ENCODE measurements at regions not wholly inside any gene's neighbourhood (a gene's known extent, or its start where the extent isn't known, plus 50 kb on each side); places are given as distances from the start of the nearest gene placed in this dataset.

DNA sequence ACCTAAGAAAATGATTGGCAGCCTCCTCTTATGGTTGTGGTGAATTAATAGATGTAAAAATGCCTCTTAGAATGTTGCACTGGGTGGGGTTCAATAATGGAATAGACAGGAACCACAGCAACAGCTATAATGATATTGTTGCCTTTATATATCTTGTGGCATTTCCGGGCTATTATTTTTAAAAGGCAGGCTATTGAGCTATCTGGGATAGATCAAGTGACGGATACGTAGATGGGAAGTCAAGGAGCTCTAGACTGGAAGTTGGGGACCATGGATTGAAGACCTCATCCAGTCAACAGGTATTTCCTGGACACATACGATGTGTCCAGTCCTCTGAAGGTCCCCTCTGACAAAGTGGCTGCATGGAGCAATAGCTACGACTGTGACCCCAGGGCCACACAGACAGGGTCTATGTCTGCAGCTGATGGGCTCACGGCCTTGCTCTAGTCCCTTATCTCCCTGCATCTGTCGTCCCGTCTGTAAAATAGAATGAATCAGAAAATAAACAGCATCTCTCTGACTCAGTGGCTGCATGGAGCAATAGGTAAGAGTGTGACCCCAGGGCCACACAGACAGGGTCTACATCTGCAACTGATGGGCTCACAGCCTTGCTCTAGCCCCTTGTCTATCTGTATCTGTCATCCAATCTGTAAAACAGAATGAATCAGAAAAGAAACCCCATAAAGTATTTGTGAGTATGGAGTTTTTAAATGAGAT, 117.7 kb upstream of the FOXF1 start:
- no peak for DNase-seq (ENCODE audit: low spot score in 2 of 2)
- Histone ChIP-seq H3K4me1 (peaks cover 6% of the 10 kb centered on the region), H3K27me3 (peaks cover 45% of the 10 kb centered on the region), H3K9me3 (no peaks in the 10 kb centered on the region), H3K27ac (no peak overlapping the region), H3K36me3 (no peaks in the 10 kb centered on the region), H3K4me3 (no peak overlapping the region)
- TF ChIP-seq, protein P1, sequence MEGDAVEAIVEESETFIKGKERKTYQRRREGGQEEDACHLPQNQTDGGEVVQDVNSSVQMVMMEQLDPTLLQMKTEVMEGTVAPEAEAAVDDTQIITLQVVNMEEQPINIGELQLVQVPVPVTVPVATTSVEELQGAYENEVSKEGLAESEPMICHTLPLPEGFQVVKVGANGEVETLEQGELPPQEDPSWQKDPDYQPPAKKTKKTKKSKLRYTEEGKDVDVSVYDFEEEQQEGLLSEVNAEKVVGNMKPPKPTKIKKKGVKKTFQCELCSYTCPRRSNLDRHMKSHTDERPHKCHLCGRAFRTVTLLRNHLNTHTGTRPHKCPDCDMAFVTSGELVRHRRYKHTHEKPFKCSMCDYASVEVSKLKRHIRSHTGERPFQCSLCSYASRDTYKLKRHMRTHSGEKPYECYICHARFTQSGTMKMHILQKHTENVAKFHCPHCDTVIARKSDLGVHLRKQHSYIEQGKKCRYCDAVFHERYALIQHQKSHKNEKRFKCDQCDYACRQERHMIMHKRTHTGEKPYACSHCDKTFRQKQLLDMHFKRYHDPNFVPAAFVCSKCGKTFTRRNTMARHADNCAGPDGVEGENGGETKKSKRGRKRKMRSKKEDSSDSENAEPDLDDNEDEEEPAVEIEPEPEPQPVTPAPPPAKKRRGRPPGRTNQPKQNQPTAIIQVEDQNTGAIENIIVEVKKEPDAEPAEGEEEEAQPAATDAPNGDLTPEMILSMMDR (IDR thresholded peaks at IDR 0.05), result no peak
- WGBS, result 77% methylated on average over 8 of the region's 8 CpGs

- no peak overlapping the region for H3K27ac ChIP-seq
- peaks cover 31% of the 10 kb centered on the region for H3K27me3 ChIP-seq
- TF ChIP-seq EP300 (IDR thresholded peaks at IDR 0.05) (no peak), POLR2A (IDR thresholded peaks at IDR 0.05) (no peak), POLR2AphosphoS5 (IDR thresholded peaks at IDR 0.05) (no peak)
- TF ChIP-seq, protein P1 (IDR thresholded peaks at IDR 0.05), result no peak
- H3K4me1 ChIP-seq, result peaks cover 6% of the 10 kb centered on the region
- no peak overlapping the region for H3K4me3 ChIP-seq
- WGBS, result 95% methylated on average over 9 of the region's 9 CpGs
- no peaks in the 10 kb centered on the region for H3K36me3 ChIP-seq
- no peaks in the 10 kb centered on the region for H3K9me3 ChIP-seq
- DNase-seq (ENCODE audit: low spot score in 2 of 2), result no peak
Observed at GRCh38 chr16:86393907-86394626, 116.3 kb upstream of the FOXF1 start.

DNA sequence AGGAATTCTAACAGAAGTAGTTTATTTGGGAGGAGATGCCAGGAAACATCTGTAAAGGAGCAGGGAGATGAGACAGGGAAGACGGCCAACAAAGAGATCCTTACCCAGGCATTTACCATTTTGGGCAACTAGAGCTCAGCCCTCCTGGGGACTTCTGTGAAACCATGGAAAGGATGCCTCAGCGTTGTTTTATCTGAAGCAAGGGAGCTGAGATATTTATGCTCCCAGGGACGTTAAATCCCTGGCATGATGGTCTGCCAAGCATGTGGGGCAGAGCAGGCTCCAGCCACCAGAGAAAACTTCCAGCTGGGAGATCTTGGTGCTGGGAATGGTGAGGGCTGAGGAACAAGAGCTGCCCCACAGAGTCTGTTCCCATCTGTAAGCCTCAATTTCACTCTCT, 114.8 kb upstream of the FOXF1 start:
- no peak overlapping the region for H3K27ac ChIP-seq

GRCh38 chr16:86396422-86396821, 113.9 kb upstream of the FOXF1 start:
- H3K4me1 ChIP-seq, result peaks cover 6% of the 10 kb centered on the region
- H3K4me3 ChIP-seq, result no peak overlapping the region
- H3K27ac ChIP-seq, result no peak overlapping the region
- no peaks in the 10 kb centered on the region for H3K9me3 ChIP-seq
- peaks cover 27% of the 10 kb centered on the region for H3K27me3 ChIP-seq
- no peak for DNase-seq (ENCODE audit: low spot score in 2 of 2)
- TF ChIP-seq EP300 (IDR thresholded peaks at IDR 0.05), result no peak
- TF ChIP-seq, protein P1 (IDR thresholded peaks at IDR 0.05), result no peak
- TF ChIP-seq POLR2A (IDR thresholded peaks at IDR 0.05), result no peak
- no peak for TF ChIP-seq POLR2AphosphoS5 (IDR thresholded peaks at IDR 0.05)
- H3K36me3 ChIP-seq, result no peaks in the 10 kb centered on the region
- WGBS, result 42% methylated on average over 10 of the region's 10 CpGs

More for the DNA sequence above, 114.8 kb upstream of the FOXF1 start:
- no peaks in the 10 kb centered on the region for H3K9me3 ChIP-seq
- no peak for TF ChIP-seq POLR2AphosphoS5 (IDR thresholded peaks at IDR 0.05)
- H3K4me1 ChIP-seq, result peaks cover 6% of the 10 kb centered on the region
- 45% methylated on average over 3 of the region's 3 CpGs for WGBS
- H3K27me3 ChIP-seq, result peaks cover 28% of the 10 kb centered on the region
- H3K36me3 ChIP-seq, result no peaks in the 10 kb centered on the region
- no peak for DNase-seq (ENCODE audit: low spot score in 2 of 2)
- H3K4me3 ChIP-seq, result no peak overlapping the region

DNA sequence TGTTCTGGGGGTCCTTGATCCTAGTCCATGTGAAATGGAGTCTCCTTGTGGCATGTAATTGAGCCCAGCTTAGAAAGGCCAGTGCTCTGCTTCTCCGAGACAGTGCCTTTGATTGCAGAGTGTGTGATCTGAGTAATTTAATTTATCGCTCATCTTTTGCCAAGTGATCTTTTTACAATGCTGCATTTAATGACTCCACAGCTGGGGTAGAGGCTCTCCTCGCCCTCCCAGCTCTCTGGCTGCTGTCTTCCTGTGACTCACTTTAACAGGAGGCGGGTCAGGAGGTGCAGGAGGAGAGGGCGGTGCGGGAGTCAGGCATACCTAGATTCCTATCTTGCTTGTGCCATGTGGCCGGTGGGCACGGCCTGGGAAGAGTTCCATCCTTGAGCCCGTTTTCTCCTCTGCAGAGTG, 113.4 kb upstream of the FOXF1 start:
- H3K36me3 ChIP-seq, result no peaks in the 10 kb centered on the region
- no peak overlapping the region for H3K4me3 ChIP-seq
- no peak for DNase-seq (ENCODE audit: low spot score in 2 of 2)
- H3K4me1 ChIP-seq, result peaks cover 6% of the 10 kb centered on the region
- WGBS, result 33% methylated on average over 9 of the region's 9 CpGs
- TF ChIP-seq, protein P1 (IDR thresholded peaks at IDR 0.05), result no peak
- no peaks in the 10 kb centered on the region for H3K9me3 ChIP-seq
- H3K27ac ChIP-seq, result no peak overlapping the region
- H3K27me3 ChIP-seq, result peaks cover 24% of the 10 kb centered on the region
